ENCODE measurements at regions not wholly inside any gene's neighbourhood (a gene's known extent, or its start where the extent isn't known, plus 50 kb on each side); places are given as distances from the start of the nearest gene placed in this dataset.

DNA sequence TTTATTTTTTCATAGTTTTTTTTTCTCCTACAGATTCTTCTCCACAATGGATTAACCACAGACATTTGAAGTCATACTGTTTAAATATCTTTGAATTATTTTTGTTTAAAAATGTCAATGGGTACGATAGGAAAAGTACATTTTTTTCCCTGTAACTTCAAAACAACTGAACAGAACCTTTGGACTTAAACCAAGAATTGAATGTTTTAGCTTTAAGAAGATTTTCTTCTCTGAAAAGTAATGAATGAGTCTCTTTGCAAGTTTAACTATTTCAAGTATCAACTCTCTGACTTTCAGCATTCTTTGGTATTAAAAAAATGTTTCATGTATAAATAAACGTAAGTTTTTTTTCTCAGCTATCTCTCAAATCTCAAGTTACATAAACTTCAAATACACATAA, 364.3 kb downstream of the FBXO8 start:
- DNase-seq = no peak

DNA sequence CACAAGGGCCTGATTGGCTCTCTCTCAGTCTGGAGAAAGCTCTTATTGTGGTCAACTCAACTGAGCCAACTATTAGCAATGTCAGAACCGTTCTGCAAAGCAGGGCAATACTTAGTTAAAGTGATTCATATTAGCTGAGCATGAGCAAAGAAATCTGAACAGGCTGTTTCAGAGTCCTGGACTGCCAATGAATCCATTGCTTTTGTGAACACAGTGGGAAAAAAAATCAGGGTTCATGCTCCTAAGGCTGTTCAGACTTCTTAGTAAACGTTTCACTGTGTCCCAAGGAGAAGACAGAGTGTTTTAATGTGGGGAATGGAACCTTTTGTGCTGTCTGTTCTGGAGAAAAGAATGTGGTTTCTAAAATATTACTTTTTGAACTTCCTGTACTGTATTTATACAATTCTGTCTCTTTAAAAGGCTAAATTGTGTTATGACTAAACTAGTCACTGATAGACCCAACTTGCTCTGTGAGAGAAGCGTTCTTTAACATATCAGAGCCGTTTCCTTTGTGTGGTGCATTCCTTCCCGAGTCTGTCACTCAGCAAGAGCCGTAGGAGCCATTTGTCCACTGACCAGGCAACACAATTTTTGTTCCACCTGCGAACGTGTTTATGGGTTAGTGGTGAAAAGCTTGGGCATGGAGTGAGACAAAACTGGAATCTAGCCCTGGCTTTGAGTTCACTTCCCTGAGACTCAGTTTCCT, 366.1 kb downstream of the FBXO8 start:
- no peak for DNase-seq

DNA sequence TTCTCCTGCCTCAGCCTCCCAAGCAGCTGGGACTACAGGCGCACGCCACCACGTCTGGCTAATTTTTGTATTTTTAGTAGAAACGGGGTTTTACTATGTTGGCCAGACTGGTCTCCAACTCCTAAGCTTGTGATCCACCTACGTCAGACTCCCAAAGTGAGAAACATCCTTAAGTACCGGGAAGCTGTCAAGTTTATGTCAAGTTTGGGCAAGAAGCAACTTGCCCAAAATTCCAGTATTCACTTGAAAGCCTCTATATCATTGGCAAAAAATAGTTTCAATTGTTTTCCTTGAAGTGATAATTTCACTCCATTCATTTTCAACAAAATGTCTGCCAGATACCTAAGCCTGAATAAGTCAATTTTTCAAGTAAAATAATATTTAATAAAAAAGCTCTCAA, 370.0 kb downstream of the FBXO8 start:
- DNase-seq = no peak

DNA sequence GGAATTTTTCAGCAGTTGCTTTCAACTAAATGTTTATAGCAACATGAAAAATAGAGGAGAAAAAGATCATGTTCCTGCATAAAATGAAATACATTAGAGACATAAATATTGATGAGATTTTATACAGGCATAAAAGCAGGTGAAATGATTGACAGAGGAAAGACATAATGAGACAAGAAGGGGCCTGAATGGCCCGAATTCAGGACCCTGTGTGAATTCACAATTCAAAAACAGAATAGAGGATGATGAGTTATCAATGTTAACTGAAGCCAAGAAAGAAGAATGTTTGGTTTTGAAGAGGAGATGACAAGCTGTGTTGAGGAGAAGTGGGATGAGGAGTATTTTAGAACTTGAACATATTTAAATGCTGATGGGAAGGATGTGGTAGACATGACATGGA, 371.1 kb downstream of the FBXO8 start:
- DNase-seq = no peak

DNA sequence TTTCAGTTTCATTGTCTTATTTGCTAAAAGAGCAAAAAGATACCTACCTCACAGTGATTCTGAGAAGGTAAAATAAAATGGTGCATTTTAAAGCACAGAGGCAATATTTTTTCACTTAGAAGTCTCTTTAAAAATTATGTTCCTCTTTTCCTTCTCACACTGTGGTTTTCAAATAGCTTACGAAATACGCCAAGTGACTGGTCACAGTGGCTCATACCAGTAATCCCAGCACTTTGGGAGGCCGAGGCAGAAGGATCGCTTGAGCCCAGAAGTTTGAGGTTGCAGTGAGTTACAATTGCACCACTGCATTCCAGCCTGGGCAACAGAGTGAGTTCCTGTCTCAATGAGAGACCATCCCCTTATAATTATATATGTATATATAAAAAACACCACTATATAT, 372.6 kb downstream of the FBXO8 start:
- no peak for DNase-seq

DNA sequence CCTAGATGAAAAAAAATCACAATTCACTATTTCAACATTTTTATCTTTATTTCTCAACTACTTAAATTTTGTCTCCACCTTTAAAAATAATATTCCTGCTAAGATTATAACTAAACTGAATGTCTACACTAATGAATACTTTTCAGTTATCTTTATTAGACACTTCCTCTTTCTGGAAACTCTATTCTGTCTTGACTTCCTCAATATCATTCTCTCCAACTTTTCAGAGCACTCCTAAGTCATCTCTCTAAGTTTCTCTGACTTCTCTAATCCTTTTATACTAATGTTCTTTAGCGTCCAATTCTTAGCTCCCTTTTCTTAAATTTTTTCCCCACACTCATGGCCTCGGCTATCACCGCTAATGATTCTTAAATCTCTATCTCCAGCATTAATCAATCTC, 374.2 kb downstream of the FBXO8 start:
- no peak for DNase-seq

DNA sequence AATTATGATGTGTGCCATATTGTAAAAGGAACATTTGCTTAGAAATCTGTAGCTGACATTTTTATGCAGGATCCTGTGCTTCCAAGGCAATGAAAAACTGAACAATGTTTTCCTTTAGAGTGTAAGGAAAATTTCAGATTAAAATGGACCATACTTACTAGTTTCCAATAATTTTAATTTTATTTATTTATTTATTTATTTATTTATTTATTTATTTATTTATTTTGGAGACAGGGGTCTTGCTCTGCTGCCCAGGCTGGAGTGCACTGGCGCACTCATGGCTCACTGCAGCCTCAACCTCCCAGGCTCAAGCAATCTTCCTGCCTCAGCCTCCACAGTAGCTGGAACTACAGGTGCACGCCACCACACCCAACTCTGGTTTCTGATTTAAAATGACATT, 369.8 kb upstream of the HAND2 start:
- DNase-seq = no peak

DNA sequence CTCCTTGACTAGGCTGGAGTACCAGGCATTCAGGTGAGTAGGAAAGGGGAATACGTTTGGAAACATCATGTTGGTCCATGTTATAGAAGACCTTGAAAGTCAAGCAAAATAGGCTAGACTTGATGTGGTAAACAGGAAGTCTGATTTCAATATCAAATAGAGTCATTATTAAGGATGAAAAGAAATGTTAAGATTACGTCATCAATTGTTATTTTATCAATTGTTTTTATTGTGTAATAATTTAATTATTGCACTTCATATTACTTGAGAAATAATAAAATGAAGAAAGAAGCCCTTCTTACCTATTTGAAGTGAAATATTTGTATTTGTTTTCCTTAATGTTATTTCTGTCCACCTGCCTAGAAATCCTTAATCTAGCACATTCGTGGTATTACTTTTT, 361.0 kb upstream of the HAND2 start:
- no peak for DNase-seq

DNA sequence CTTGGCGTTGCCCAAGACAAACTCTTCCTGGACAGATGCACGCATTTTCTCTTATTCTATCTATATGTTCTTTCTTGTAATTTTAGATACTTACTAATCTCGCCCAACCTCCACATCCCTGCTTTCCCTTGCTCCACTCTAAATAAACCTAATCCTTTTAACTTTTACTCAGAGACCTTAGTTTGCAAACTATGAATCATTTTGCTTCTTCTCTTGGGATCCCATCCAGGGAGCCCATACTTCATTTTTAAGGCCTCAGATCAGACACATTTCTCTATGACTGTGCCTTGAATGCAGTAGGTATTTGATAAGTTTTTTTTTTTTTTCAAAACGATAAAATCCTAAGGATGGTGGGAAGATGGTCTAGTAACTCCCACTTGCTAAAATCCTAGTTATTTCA, 353.8 kb upstream of the HAND2 start:
- DNase-seq = no peak

DNA sequence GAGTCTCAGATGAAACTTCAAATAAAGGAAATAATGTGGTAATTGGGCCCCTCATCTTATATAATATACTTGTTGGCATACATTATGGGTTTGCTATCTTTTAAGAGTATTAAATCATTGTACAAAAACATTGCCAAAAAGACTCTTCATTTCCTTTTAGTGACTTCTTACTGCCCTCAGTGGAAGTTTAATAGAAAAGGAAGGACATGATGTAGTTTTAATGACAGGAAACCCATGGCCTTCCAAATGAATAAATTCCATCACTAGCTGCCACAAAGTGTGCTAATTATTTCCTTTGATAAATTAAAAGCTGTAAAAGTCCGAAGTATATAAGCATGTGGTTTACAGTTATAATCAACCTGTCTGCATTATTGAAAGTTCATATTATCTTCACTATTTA, 350.9 kb upstream of the HAND2 start:
- no peak for DNase-seq

DNA sequence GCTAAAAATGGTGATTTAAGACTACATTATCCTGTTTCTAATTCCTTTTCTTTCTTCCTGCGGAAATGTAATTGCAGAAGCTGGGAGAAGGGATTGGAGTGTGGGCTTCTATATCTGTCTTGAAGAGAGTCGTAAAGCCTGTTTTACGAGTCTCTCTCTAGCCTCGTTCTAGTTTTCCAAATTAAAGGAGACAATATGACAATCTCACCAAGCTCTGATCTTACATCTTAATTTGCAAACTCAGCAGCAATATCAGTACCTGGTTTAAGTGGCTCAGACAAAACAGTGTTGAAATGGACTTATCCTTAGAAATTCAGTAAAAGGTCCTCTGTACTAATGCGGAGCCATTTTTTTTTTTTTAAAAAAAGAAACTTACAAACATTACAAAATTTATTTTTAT, 349.5 kb upstream of the HAND2 start:
- DNase-seq = no peak

DNA sequence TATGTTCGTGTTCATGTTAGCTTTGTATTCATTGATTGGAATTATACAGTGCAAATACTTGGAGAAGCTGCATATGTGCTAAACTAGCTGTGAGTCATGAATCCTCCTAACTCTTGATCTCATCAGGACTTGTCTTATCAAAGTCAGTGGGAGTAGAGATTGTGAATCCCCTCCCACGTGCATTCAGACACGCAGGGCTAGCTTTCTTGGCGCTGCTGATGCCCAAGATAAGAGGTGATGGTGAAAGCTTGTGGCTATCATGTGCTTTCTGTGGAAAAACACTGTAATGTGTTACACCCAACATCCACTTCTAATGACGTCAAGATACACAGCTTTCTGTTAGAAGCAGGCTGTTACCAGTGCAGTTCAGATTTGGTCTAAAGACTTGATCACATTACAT, 348.7 kb upstream of the HAND2 start:
- no peak for DNase-seq

DNA sequence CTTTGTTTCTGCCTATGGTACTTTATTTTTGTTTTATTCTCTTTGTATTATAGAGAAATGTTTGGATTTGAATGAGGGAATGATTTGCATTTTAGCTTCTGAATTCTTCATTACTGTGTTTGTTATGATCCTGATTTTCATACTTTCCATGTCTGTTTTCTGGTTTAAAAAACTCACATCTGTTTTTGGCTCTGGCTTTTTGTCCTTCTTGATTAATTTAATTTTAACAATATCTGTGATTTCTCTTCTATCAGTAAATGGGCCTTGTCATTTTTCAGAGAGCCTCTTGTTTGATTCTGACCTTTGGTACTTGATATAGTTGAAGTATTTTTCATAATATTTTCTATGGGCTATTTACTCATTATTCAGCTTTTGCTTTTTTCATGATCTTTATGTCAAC, 341.6 kb upstream of the HAND2 start:
- no peak for DNase-seq

DNA sequence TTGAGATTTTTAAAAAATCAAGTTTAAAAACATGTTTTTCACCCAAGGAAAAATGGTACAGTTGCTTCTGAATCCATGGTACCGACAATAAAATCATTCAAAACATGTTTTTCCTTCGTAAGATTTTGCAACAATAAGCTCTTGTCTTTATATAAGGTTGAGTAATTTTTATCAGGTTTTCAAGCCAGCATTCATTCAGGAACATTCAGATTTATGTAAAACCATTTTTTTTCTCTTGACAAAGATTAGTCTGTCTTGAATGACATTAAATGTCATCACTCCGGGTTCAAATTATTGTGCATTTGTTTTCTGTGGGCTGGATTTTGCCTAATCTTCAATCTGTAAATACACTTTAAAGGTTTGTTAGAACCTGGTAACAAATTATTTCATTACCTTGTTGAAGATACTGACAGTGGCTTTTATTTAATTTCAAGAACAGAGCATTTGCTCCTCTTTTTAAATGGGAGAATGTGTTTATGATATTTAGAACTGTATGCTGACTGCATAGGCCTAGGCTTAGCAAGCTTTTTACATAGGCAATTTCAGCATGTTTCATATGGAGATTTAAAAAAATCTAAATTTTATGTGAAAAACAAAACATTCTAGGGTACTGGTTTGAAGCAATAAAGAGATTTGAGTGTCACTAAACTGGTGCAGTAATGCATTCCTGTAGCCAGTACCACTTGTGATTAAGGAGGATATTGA, 336.4 kb upstream of the HAND2 start:
- no peak for DNase-seq

DNA sequence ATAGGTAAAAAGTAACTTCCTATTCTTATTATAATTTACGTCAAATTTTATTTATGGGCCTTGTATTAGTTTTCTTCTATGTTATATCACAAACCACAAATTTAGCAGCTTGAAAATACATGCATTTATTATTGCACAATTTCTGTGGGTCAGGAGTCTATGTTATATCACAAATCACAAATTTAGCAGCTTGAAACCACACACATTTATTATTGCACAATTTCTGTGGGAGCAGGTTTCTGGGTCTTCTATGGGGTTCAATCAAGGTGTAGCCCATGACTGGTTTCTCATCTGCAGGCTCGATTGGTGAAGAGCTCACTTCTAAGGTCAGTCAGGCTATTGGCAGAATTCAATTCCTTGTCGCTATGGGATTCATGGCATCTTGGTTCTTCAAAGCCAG, 332.7 kb upstream of the HAND2 start:
- no peak for DNase-seq

DNA sequence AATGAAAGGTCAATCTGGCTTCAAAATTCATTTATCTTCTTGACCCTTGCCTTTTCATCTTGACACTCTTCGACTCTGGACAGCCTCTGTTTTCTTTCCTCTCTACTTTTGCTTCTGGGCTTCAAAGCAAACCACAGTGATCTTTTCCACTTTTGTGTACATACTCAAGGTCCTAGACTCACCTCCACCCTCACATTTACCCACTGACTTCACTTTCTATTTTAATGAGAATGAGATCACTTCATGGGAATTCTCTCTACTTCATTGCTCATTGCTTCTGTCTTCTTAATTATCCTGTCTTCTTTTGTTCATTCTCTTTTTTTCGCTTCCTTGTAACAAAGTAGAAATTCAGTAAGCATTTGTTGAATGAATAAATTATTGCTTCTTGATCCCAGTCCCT, 330.1 kb upstream of the HAND2 start:
- DNase-seq = no peak

DNA sequence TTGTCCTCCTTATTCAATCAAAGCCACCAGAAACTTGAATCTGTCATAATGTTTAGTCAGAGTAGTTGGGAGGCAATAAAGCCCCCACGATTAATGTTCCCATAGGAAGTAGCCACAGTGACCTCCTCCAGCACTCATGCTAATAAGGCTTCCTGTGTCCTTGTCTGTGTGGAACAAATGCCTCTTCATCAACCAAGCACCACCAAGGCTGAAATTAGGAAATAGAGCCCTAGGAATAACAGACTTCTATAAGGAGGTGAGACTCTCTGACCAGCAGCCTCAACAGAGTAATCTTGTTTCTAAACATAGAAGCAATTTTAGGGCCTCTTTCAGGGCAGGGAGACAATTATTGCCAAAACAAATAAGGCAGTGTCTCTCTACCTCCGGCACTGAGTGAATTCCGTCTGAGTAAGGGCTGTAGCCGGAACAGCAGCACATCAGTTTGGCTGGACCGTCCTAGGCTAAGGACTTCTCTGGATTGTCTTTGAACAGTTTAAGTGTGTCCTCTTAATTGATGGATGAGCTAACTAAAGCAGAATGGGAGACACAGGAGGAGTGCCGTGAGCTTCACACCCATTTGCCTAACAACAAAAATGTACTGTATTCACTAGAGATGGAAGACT, 329.2 kb upstream of the HAND2 start:
- no peak for DNase-seq

DNA sequence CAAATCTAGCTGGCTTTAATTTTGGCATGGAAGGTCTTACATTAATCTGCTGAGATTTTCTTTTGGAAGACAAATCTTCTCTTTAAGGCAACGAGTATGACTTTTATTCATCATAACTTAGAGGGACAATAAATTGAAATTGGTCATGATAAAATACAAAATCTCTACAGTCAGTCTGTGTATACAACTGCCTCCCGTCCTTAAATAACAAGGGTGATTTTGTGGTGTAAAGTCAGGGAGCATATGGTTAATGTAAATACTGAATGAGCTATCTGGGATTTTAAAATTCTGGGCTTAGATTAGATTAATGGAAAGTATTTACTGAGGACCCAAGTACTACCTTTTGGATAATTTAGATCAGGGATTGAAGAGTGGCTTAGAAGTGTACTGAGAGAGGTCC, 328.4 kb upstream of the HAND2 start:
- DNase-seq = no peak

DNA sequence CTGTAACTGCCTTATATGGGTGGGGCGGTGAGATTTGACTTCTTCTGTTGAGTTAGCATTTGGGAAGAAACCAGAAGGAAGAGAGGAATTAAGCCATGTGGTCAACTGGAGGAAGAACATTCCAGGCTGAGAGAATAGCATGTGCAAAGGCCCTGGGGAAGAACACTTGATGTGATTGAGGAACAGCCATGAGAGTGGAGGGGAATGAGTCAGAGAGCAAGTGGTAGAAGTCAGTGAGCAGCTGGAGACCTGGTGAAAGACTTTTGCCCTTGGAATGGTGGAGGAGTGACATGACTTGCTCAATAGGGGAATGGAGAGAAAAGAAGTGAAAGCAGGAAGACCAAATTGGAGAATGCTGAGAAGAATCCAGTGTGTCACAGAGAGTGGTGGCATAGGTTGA, 327.8 kb upstream of the HAND2 start:
- no peak for DNase-seq

DNA sequence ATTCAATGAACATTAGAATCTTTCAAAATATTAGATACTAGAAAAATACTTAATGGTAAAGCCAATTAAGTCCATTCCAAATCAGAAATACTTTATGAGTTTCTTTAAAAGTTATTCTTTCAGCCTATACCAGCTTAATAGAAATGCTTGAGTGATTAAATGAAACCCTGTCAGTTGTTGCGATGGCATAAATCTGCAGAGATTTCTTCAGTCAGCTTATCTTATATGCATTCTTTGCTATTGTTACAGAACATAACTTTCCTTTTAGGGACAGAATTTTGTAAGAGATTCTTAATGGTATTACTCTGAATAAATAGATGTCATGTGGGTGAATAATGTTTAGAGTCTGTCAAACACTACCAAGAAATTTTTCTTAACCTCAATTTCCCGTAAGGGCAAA, 325.0 kb upstream of the HAND2 start:
- no peak for DNase-seq

DNA sequence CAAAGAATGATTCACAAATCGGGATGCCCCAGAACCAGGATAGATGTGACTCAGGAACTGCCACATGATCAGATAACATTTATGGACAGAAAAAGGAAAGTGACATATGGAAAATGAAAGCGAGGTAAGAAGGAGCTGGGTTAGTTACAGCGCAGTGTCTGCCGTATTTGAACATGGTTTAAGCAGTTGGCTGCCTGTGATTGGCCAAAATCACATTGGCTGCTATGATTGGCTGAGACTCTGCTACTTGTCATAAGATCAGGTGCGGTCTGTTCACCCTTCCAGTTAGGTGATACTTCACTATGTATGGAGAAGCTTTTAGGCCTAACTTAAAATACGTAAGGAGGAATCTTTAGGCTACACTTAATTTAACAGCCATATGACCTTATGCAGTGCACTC, 322.7 kb upstream of the HAND2 start:
- DNase-seq = no peak

DNA sequence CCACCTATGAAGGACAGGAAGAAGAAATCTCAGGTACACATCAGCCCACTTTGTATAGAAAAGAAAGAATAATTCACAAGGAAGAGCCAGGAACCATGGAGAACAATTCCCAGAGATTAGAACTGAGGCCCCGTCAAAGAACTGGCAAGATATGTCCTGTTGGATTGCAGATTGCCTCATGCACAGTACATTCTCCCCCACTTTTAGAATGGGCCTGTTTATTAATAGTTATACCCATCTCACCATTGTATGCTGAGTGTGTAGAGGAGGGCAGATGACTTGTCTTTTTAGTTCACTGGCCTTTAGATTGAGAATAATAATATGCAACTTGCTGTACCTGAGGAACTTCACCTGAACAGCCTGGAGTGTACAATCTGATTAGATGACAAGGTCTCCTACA, 315.6 kb upstream of the HAND2 start:
- DNase-seq = no peak

DNA sequence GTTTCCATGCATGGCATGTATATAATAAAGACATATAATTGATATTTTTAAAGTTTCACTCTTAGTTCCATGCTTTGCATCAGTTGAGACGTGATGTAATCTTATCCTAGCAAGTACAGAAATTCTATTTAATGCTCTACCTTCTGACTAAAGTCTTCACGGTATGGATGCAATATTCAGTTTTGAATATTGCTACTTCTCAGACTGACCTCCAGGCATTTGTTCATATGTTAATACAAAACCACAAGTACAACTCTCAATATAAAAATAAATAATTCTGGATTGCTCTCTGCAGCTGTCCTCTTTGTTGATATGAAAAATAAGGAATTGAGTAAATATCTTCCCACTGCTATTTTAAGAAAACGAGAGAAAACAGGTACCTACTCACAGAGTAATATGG, 309.8 kb upstream of the HAND2 start:
- DNase-seq = no peak

DNA sequence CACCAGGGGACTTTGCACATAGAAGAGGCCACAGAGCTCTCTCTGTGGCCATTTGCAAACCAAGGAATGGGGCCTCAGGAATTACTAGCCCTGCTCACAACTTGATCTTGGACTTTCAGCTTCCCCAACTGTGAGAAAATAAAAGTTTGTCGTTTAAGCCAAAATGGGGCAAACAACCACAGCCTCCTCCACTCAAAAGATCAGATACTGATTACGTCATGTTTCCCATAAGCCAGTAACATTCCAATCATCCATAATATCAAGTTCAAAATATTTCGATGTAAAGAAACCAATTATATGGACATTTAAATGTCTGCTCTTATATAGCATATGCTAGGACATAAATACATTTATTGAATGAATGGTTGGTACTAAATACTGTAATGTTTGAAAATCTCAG, 307.5 kb upstream of the HAND2 start:
- DNase-seq = no peak

DNA sequence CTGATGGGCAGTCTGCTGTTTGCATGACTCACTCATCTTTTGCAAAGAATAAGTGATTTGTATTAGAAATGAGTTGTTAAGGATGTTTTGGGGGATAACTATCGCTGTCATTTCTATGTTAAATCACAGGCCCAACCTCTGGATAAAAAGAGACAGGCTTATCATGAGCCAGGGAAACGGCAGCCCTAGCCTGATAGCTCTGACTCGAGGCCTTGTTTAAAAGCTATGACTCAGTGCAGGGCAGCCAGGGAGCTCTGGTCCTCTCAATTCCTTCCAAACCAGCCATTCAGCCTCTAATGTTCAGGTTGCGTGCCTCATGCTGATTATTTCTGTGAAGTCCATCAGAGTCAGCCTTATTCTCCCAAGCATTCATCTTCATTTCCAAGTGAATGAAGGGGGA, 305.9 kb upstream of the HAND2 start:
- no peak for DNase-seq
